Stimulated activated CD4-positive, alpha-beta T cell treated with anti-CD3 and anti-CD28 coated beads, Interleukin-2, amount 100 ng/mL, for 4 hours (primary cell): ENCODE measurements at regions not wholly inside any gene's neighbourhood (a gene's known extent, or its start where the extent isn't known, plus 50 kb on each side); places are given as distances from the start of the nearest gene placed in this dataset.

Experiments used
- DNase-seq: peaks from one replicate; pipeline ENCODE4 v3.0.0-alpha.2; 2020; ENCODE audit warnings: low read depth

- DNase-seq: no peak
Measured at GRCh38 chr1:195550071-195550862, 1058.0 kb downstream of the KCNT2 start.

GRCh38 chr1:195530961-195531360, 1077.3 kb downstream of the KCNT2 start:
- DNase-seq: no peak

- DNase-seq: no peak
Measured at GRCh38 chr1:195529881-195530280, 1078.4 kb downstream of the KCNT2 start.

- no peak for DNase-seq
Measured at GRCh38 chr1:195520757-195521156, 1087.5 kb downstream of the KCNT2 start.

DNA sequence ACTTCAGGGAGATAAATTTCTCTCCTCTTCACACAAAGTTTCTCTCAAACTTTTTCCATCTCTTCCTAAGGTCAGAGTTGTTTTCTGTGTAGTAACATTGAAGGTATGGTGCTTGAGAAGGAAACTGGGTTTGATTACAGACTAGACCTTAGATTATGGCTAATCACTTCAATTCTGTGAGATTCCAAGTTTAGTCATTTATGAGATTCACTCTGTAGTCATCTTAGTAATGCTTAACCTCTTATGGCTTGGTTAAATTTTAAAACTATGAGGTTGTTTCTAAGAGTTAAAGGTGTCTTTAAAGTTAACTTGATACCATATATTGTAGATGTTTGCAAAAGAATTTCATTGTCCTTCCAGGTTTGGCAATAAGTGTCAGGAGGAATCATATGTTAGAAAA, 1092.2 kb downstream of the KCNT2 start:
- no peak for DNase-seq

- no peak for DNase-seq
Measured at GRCh38 chr1:195511501-195511900, 1096.7 kb downstream of the KCNT2 start.

DNA sequence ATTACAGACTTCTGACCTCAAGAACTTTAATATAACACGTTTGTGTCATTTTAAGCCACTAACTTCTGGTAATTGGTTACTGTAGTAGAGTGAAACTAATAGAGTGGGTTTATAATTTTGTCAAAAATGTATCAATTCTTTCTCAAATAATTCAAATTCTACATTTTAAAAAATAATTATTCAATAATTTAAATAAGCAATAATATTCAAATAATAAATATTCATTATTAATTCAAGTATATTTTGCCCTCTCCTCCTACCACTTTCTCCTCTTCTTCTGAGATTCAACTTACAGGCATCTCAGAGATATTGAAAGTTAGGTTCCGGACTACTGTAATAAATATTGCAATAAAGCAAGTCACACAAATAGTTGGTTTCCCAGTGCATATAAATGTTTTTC, 1107.1 kb downstream of the KCNT2 start:
- DNase-seq: no peak

GRCh38 chr1:195495720-195496635, 1112.3 kb downstream of the KCNT2 start:
- no peak for DNase-seq

GRCh38 chr1:195482137-195482536, 1126.1 kb downstream of the KCNT2 start:
- DNase-seq: no peak

GRCh38 chr1:195481293-195481692, 1126.9 kb downstream of the KCNT2 start:
- DNase-seq: no peak

DNA sequence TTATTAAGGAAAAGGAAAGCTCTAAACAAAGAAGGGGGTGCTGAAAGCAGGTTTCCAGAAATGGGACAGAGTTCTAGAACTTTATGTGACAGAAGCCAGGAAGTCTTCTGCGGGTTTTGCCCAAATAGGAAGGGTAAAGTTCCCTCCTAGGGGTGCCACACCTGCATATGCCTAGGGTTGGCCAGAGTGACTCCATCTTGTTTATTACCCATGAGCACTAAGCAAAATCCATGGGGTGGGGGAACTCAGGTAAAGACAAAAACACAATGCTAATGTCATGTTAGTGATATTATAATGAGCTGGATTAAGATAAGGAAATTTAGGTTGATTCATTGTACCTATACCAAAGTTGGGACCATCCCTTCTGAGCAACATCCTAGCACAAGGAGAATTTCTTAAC, 1132.7 kb downstream of the KCNT2 start:
- no peak for DNase-seq

- no peak for DNase-seq
Measured at GRCh38 chr1:195472291-195472690, 1135.9 kb downstream of the KCNT2 start.

DNA sequence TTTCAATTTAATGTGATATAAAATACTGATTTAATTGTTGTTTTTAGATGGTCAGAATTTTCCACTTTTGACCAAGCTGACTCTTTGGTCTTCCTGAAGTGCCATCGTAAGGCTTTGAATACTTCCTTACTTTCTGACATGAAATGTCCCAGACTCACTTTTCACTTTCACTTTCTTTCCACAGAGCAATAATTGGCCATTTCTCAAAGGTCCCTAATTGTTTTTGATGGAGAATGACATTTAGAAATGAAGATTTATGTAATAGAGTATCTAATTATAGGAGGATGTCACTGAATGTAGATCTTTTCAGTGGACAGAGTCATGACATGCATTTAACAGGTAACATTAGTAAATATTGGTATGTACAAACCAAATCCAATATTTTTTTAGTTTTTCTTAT, 1141.6 kb downstream of the KCNT2 start:
- no peak for DNase-seq

- no peak for DNase-seq
Measured at GRCh38 chr1:195462646-195463045, 1145.6 kb downstream of the KCNT2 start.

DNA sequence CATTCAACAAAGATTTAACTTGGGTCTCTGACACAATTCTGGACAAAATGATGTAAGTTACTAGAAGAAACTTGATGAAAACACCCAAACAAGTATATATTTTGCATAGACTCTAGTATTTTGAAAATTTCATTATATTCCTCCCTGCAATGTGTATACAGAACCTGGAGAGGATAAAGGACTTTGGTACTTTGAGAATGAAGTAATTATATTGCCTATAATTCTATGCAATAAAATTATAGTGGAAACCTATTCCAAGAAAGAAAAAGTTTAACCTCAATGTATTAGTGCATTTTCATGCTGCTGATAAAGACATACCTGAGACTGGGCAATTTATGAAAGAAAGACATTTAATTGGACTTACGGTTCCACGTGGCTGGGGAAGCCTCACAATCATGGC, 1146.1 kb downstream of the KCNT2 start:
- no peak for DNase-seq

- no peak for DNase-seq
Measured at GRCh38 chr1:195458365-195458764, 1149.9 kb downstream of the KCNT2 start.

GRCh38 chr1:195450794-195451193, 1157.4 kb downstream of the KCNT2 start:
- no peak for DNase-seq

GRCh38 chr1:195439661-195440060, 1168.6 kb downstream of the KCNT2 start:
- no peak for DNase-seq

- DNase-seq: no peak
Measured at GRCh38 chr1:195434566-195435203, 1173.6 kb downstream of the KCNT2 start.

GRCh38 chr1:195430826-195431225, 1177.4 kb downstream of the KCNT2 start:
- no peak for DNase-seq

- no peak for DNase-seq
Measured at GRCh38 chr1:195428927-195429326, 1179.3 kb downstream of the KCNT2 start.

GRCh38 chr1:195415584-195415983, 1192.7 kb downstream of the KCNT2 start:
- no peak for DNase-seq

GRCh38 chr1:195394567-195394966, 1213.7 kb downstream of the KCNT2 start:
- no peak for DNase-seq
